GM20000 (cell line): ENCODE measurements at regions not wholly inside any gene's neighbourhood (a gene's known extent, or its start where the extent isn't known, plus 50 kb on each side); places are given as distances from the start of the nearest gene placed in this dataset.

Experiments
- DNase-seq: peaks from one replicate; pipeline ENCODE4 v3.0.0; 2012; ENCODE audit warnings: low spot score
- TF ChIP-seq, protein P1 (sequence below): IDR thresholded peaks from 2 replicates; pipeline ENCODE4 v1.5.1; 2012; ENCODE audit warnings: mild to moderate bottlenecking, control low read depth; ENCODE audit errors: extremely low read depth, missing control alignments

DNA sequence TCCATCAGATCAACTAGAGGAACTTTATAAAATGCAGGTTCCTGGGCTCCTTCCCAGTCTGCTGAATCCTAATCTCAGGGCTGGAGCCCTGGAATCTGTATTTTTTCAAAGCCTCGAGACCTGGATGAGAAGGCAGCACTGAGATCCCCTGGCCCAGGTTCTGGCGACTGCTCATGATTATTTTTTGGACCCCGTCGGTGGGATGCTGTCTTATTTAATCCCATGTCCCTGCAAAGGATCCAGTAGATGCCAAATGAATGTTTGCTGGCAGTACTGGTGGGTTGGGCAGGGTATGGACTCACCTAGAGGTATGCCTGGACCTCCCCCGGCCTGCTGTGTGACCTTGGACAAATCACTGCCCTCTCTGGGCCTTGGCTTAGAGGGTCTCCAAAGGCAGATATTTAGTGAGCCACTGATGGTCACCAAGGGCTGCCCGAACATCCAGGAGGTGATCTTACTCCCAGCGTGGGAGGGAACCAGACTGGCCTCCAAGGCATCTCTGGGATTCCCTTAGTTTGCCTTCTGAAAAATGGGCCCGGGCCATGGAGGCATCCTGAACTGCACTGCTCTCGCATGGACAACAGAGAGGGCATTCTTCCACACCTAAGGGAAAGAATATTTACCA lies 91.6 kb upstream of the RUNX3 start:
- DNase-seq: no peak
- TF ChIP-seq, protein P1, sequence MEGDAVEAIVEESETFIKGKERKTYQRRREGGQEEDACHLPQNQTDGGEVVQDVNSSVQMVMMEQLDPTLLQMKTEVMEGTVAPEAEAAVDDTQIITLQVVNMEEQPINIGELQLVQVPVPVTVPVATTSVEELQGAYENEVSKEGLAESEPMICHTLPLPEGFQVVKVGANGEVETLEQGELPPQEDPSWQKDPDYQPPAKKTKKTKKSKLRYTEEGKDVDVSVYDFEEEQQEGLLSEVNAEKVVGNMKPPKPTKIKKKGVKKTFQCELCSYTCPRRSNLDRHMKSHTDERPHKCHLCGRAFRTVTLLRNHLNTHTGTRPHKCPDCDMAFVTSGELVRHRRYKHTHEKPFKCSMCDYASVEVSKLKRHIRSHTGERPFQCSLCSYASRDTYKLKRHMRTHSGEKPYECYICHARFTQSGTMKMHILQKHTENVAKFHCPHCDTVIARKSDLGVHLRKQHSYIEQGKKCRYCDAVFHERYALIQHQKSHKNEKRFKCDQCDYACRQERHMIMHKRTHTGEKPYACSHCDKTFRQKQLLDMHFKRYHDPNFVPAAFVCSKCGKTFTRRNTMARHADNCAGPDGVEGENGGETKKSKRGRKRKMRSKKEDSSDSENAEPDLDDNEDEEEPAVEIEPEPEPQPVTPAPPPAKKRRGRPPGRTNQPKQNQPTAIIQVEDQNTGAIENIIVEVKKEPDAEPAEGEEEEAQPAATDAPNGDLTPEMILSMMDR: no peak

DNA sequence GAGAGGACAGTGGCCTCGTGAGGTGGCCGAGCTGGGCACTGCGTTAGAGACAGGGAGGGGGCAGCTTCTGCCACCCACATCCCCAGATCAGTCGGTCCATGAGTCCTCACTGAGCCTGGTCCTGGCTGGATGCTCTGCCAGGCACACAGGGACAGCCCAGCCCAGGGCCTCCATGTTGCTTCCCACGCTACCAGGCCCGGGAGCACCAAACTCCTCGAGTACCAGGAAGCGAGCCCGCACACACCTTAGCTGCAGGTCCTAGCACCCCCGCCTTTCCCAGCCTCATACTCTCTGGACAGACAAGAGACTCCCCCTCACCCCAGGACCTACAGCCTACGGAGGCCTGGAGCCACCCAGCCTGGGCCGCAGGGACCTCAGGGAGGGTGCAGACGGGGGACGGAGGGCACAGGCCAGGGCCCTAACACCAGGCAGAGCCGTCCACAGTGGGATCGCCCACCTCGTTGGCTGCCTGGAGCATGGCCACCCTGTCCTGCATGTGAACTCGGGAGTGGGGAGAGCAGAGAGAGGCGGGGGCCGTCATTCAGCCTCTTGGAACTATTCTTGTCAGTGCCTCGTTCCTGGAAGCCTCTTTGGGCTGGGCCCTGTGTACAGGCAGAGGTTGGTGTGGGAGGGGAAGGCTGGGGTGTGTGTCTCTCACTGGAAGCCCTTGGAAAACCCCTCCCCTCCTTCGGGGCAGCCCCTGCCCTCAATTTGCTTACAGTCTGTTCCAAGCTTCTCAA lies 90.9 kb upstream of the RUNX3 start:
- TF ChIP-seq, protein P1: no peak
- DNase-seq: no peak

DNA sequence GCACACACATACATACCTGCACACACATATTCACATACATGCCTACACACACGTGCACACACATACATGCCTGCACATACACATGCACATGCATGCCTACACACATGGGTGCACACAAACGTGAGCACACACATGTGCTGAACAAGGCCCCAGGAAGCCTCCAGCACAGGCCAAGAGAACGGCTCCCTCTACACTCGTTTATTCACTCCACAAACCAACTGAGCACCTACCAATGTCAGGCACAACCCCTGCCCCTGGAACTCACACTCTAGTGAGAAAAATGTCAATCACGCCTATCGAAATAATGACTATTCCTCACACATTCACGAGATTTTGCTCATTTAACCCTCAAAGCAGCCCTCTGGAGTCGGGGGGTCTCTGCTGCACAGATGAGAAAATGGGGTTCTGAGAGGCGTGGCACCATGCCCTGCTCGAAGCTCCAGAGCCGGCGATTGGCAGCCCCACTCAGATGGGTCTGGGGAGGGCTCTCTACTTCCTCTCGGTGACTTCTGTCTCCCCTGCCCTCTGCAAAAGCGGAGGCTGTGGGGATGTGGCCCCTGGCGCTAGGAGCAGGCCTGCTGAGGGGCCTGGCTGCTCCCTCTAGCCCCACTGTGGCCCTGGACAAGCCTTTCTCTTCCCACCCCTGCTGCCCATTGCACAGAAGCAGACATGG lies 90.2 kb upstream of the RUNX3 start:
- no peak for DNase-seq
- TF ChIP-seq, protein P1: no peak

DNA sequence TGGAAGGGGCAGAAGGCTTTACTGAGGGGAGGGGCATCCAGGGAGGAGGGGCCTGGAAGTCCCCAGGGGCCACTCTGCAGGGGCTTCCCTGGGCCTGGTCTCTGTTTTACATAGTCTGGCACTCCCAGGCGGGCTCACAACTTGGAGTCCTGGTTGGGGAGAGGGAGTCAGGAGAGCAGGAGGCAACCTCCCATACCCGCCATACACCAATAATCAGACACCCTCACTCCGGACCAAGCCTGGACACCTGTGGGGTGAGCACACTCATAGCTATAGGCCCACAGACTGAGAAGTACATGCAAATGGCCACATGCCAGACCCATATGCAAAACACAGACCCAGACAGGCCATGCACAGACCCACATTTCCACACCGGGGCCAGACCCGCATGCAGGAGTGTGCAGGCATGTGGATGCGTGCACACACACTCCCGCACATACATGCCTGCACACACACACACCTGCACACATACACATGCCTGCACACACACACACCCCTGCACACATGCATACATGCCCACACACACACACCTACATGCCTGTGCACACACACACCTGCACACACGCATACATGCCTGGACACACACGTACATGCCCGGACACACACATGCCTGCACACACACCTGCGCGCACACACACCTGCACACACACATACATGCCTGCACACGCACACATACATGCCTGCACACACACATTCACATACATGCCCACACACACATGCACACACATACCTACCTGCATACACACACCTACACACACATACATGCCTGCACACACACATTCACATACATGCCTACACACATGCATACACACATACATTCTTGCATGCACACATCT lies 89.5 kb upstream of the RUNX3 start:
- TF ChIP-seq, protein P1: no peak
- peak; percentile 62 for DNase-seq

DNA sequence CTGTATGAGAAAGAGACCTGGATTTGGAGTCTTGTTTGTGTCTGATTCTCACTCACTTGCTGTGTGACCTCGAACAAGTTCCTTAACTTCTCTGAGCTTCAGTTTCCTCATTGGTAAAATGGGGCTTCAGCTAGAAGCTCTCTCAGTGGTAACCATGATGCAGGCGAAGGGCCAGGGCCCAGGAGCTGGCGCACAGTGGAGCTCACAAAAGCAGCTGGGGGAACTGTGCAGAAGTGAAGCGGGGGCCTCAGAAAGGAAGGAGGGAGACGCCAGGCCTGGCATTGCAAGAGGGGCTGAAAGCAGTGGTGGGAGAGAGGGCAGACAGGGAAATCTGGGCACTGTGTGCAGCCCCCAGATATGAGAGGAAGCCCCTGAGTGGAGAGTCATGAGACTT lies 88.9 kb upstream of the RUNX3 start:
- TF ChIP-seq, protein P1: no peak
- no peak for DNase-seq

DNA sequence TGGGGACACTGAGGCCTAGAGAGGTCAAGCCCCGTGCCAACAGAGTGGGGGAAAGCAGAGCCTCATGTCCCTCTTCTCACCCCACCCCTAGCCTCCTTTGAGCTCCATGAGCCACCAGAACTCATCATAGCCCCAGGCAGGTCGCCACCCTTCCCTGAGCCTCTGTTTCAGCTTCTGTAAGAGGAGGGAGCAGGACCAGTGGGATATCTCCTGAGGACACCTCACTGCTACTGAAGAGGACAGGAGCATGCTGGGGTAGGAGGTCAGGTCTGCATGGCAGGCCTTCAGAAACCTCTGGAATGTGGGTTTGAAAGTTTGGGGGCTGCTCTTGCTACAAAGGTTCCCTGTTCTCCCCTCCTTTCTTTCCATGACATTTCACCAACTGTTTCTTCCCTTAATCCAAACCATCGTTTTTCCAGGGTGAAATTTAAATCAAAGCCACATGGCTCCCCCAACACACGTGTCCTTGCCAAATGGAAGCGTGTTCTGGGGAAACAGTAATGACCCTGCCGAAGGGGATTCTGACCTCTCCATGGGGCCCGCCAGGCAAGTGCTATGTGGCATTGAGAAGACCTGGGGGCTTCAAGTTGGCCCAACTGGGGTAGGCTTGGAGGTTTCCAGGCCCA lies 88.1 kb upstream of the RUNX3 start:
- no peak for DNase-seq
- TF ChIP-seq, protein P1: no peak
